ENCODE measurements at regions not wholly inside any gene's neighbourhood (a gene's known extent, or its start where the extent isn't known, plus 50 kb on each side); places are given as distances from the start of the nearest gene placed in this dataset.

DNA sequence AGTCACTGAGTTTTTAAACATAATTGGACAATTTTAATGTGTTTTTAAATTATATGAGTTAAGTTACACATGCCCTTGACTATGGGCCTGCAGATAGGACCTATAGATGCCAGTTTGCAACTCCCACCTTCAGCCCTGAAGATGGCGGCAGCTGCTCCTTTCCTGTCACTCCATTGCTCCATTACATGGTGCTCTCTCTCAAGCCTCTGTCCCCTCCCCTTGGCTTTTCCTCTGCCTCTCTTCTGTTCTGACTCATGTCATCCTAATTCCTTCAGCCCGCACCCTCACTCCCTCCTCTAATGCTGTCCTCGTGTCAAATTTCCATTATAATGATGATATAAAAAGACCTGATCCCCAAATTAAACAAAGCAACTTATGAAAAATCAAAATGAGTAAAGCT is 133.7 kb upstream of the HNRNPA3 start:
- no peaks in the 10 kb centered on the region for H3K36me3 ChIP-seq (ENCODE audit: control insufficient read depth, insufficient read depth, low read length)
- DNase-seq (ENCODE audit: low read depth) = no peak
- TF ChIP-seq, protein P1, sequence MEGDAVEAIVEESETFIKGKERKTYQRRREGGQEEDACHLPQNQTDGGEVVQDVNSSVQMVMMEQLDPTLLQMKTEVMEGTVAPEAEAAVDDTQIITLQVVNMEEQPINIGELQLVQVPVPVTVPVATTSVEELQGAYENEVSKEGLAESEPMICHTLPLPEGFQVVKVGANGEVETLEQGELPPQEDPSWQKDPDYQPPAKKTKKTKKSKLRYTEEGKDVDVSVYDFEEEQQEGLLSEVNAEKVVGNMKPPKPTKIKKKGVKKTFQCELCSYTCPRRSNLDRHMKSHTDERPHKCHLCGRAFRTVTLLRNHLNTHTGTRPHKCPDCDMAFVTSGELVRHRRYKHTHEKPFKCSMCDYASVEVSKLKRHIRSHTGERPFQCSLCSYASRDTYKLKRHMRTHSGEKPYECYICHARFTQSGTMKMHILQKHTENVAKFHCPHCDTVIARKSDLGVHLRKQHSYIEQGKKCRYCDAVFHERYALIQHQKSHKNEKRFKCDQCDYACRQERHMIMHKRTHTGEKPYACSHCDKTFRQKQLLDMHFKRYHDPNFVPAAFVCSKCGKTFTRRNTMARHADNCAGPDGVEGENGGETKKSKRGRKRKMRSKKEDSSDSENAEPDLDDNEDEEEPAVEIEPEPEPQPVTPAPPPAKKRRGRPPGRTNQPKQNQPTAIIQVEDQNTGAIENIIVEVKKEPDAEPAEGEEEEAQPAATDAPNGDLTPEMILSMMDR (IDR thresholded peaks at IDR 0.05; ENCODE audit: insufficient read depth, low read depth, low read length) = no peak
- no peak overlapping the region for H3K4me3 ChIP-seq (ENCODE audit: low read depth, low read length)
- ChIA-PET CTCF (interaction anchor here (0.5 to 1.5 kb wide), 3 partner anchors 41 to 665 kb away, joined by 3 to 4 read pairs (median 3); no protein-coding TSS in a partner anchor), POLR2A (no interaction called here)
- no peaks in the 10 kb centered on the region for H3K27me3 ChIP-seq (ENCODE audit: control insufficient read depth, insufficient read depth, low read length)

DNA sequence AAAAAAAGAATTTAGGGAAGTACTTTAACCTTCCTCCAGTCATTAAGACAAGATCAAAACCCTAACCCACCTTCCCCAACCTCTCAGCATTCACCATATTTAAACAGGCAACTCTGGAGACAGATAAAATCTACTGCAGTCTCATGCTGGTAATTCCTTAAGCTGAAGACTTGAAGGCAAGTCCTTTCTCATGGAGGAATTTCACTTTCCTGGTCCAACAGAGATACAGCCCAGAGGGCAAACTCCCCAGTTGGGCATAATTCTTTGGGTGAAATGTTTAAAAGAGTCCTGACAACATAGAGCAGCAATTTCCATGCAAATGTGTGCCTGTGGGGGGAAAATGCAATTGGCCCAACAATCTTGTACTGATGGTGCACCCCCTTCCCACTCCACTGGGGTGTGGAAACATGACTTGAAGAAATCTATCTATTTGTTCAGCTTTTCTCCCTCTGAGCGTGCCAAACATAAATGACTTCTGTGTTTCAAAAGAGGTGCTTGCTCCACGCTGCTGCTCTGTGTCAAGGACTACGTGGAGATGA is 131.8 kb upstream of the HNRNPA3 start:
- ChIA-PET POLR2A (no interaction called here), CTCF (no interaction called here)
- no peak for DNase-seq (ENCODE audit: low read depth)
- Histone ChIP-seq H3K27me3 (ENCODE audit: control insufficient read depth, insufficient read depth, low read length) (no peaks in the 10 kb centered on the region), H3K36me3 (ENCODE audit: control insufficient read depth, insufficient read depth, low read length) (no peaks in the 10 kb centered on the region), H3K4me3 (ENCODE audit: low read depth, low read length) (no peak overlapping the region)
- TF ChIP-seq, protein P1 (IDR thresholded peaks at IDR 0.05; ENCODE audit: insufficient read depth, low read depth, low read length) = no peak

DNA sequence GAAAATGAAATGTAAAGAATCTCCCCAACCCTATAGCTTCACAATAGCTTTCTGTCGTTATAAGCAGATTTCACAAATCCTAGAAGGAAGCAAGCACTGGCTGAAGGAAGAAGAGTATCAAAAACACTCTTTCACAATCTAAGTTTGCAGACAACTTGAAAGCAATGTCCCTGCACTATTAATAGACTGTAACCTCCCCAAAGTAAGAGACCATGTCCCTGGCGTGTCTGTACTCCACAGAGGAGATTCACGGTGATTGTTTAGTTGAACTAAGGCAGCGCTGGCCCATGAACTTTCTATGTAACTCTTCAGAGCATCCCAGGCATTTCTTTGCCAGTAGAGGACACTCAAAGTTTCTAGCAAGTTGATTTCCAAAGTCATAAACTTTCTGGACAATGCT is 128.0 kb upstream of the HNRNPA3 start:
- no peak for DNase-seq (ENCODE audit: low read depth)
- POLR2A ChIA-PET = no interaction called here
- TF ChIP-seq, protein P1 (IDR thresholded peaks at IDR 0.05; ENCODE audit: insufficient read depth, low read depth, low read length) = no peak
- CTCF ChIA-PET = no interaction called here
- Histone ChIP-seq H3K4me3 (ENCODE audit: low read depth, low read length) (no peak overlapping the region), H3K36me3 (ENCODE audit: control insufficient read depth, insufficient read depth, low read length) (no peaks in the 10 kb centered on the region), H3K27me3 (ENCODE audit: control insufficient read depth, insufficient read depth, low read length) (no peaks in the 10 kb centered on the region)

GRCh38 chr2:177088529-177088928 is 124.1 kb upstream of the HNRNPA3 start:
- ChIA-PET CTCF (no interaction called here), POLR2A (no interaction called here)
- TF ChIP-seq, protein P1 (IDR thresholded peaks at IDR 0.05; ENCODE audit: insufficient read depth, low read depth, low read length) = no peak
- Histone ChIP-seq H3K36me3 (ENCODE audit: control insufficient read depth, insufficient read depth, low read length) (no peaks in the 10 kb centered on the region), H3K4me3 (ENCODE audit: low read depth, low read length) (no peak overlapping the region), H3K27me3 (ENCODE audit: control insufficient read depth, insufficient read depth, low read length) (no peaks in the 10 kb centered on the region)
- no peak for DNase-seq (ENCODE audit: low read depth)

DNA sequence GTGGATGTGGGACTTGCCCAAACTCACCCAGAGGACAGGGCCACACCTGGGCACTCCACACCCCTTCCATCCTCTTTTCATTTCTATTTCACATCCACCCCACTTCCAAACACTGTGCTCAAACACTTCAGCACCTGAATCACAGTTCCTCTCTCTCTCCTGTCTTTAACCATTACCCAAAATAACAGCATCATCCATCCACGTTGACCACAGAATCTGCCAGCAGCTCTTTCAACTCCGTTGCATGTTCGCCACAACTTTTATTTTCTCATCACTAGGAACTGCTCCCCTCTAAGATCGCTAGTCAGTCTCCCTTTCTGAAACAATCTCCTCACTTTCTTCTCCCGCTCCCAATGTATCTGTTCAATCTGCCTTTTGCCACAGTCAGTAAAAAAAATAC is 121.6 kb upstream of the HNRNPA3 start:
- Histone ChIP-seq H3K27me3 (ENCODE audit: control insufficient read depth, insufficient read depth, low read length) (no peaks in the 10 kb centered on the region), H3K4me3 (ENCODE audit: low read depth, low read length) (no peak overlapping the region), H3K36me3 (ENCODE audit: control insufficient read depth, insufficient read depth, low read length) (no peaks in the 10 kb centered on the region)
- CTCF ChIA-PET = interaction anchor here (1.1 kb wide), 1 partner anchor 58 kb away, joined by 3 read pairs; no protein-coding TSS in a partner anchor
- POLR2A ChIA-PET = no interaction called here
- TF ChIP-seq, protein P1 (IDR thresholded peaks at IDR 0.05; ENCODE audit: insufficient read depth, low read depth, low read length) = no peak
- DNase-seq (ENCODE audit: low read depth) = no peak
